ENCODE measurements at regions not wholly inside any gene's neighbourhood (a gene's known extent, or its start where the extent isn't known, plus 50 kb on each side); places are given as distances from the start of the nearest gene placed in this dataset.

GRCh38 chr2:217523286-217523685 is 479.5 kb downstream of the TNS1 start:
- no peak for TF ChIP-seq MEF2D (CRISPR knock-in tag; IDR thresholded peaks at IDR 0.05)
- no peak for TF ChIP-seq GTF2F1 (IDR thresholded peaks at IDR 0.05; ENCODE audit: low read length)
- TF ChIP-seq SSRP1 (CRISPR knock-in tag; IDR thresholded peaks at IDR 0.05), result no peak
- TF ChIP-seq MAF1 (CRISPR knock-in tag; IDR thresholded peaks at IDR 0.05; ENCODE audit: borderline replicate concordance), result no peak
